ENCODE measurements at regions not wholly inside any gene's neighbourhood (a gene's known extent, or its start where the extent isn't known, plus 50 kb on each side); places are given as distances from the start of the nearest gene placed in this dataset.

DNA sequence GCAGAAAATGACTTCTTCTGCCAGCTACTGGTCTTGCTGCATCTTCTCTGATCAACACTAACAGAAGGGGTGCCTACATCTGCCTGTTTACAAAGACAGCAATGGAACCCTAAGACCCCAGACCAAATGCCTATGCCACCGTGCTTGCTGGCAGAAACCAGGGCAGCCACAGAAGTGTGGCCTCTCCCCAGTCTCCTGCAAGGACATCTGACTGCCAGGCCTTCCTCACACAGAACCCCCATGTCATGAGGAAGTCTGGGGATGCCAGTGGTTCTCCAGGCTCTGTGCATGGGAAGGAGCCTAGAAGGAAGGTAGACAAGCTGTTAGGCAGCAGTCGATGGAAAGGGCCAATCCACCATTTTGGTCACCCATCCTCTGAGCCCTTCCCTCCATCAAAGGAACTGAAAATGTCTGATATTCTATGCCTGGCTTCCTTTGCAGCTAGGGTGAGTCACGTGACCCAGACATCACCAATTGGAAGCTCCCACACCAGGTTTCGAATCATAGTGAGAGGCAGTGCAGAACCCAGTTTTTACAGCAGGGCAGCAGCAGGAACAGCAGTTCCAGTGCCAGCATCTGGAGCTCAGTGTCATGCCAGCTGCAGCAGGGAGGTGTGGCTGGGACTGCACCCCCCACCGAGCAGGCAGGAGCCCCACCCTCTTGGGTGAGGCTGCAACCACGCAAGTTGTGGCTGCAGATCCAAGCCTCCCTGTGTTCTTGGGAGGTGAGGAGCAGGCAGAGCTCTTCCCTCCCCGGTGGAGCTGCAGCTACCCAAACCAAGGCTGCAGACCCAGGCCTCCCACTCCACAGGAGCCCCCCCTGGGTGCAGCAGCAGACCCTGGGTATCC is 123.4 kb downstream of the OLFM1 start:
- no peak overlapping the region for H2AFZ ChIP-seq (ENCODE audit: low read length)
- H3K4me2 ChIP-seq (ENCODE audit: extremely low read depth, insufficient read depth, low read length), result no peak overlapping the region
- no peaks in the 10 kb centered on the region for H3K4me1 ChIP-seq (ENCODE audit: control insufficient read depth, extremely low read depth, insufficient read depth, low read length)
- H3K36me3 ChIP-seq (ENCODE audit: control insufficient read depth, insufficient read depth, low read length), result no peaks in the 10 kb centered on the region
- H4K20me1 ChIP-seq (ENCODE audit: control insufficient read depth, extremely low read depth, insufficient read depth, low read length), result no peaks in the 10 kb centered on the region
- H3K27ac ChIP-seq (ENCODE audit: insufficient read depth, low read length), result no peak overlapping the region
- H3K9ac ChIP-seq (ENCODE audit: insufficient read depth, low read length), result no peak overlapping the region
- no peak for DNase-seq (ENCODE audit: low read depth in 2 of 2)
- H3K27me3 ChIP-seq (ENCODE audit: control insufficient read depth, insufficient read depth, low read length), result no peaks in the 10 kb centered on the region
- H3K4me3 ChIP-seq (replicated peaks in 1 of 4; ENCODE audit: control extremely low read depth in 1 of 4, insufficient read depth in 1 of 4, low read depth in 3 of 4, low read length in 4 of 4), result no peak overlapping the region
- H3K79me2 ChIP-seq (ENCODE audit: control insufficient read depth, insufficient read depth, low read length), result no peaks in the 10 kb centered on the region
- no peaks in the 10 kb centered on the region for H3K9me3 ChIP-seq (ENCODE audit: control insufficient read depth, insufficient read depth, low read depth, low read length)
- TF ChIP-seq EZH2 (IDR thresholded peaks at IDR 0.05; ENCODE audit: low read length, missing control alignments) (no peak), CTCF (conservative IDR thresholded peaks at IDR 0.05 in 1 of 2, IDR thresholded peaks at IDR 0.05 in 1 of 2; ENCODE audit: low read depth in 1 of 2, low read length in 2 of 2) (no peak)

GRCh38 chr9:135211524-135211890 is 124.0 kb downstream of the OLFM1 start:
- no peak for TF ChIP-seq CTCF (conservative IDR thresholded peaks at IDR 0.05 in 1 of 2, IDR thresholded peaks at IDR 0.05 in 1 of 2; ENCODE audit: low read depth in 1 of 2, low read length in 2 of 2)
- no peak for TF ChIP-seq EZH2 (IDR thresholded peaks at IDR 0.05; ENCODE audit: low read length, missing control alignments)
- Histone ChIP-seq H3K9me3 (ENCODE audit: control insufficient read depth, insufficient read depth, low read depth, low read length) (no peaks in the 10 kb centered on the region), H3K4me2 (ENCODE audit: extremely low read depth, insufficient read depth, low read length) (no peak overlapping the region), H3K9ac (ENCODE audit: insufficient read depth, low read length) (no peak overlapping the region), H3K27me3 (ENCODE audit: control insufficient read depth, insufficient read depth, low read length) (no peaks in the 10 kb centered on the region), H3K79me2 (ENCODE audit: control insufficient read depth, insufficient read depth, low read length) (no peaks in the 10 kb centered on the region), H3K36me3 (ENCODE audit: control insufficient read depth, insufficient read depth, low read length) (no peaks in the 10 kb centered on the region), H3K4me1 (ENCODE audit: control insufficient read depth, extremely low read depth, insufficient read depth, low read length) (no peaks in the 10 kb centered on the region), H2AFZ (ENCODE audit: low read length) (no peak overlapping the region), H3K27ac (ENCODE audit: insufficient read depth, low read length) (no peak overlapping the region), H3K4me3 (replicated peaks in 1 of 4; ENCODE audit: control extremely low read depth in 1 of 4, insufficient read depth in 1 of 4, low read depth in 3 of 4, low read length in 4 of 4) (no peak overlapping the region), H4K20me1 (ENCODE audit: control insufficient read depth, extremely low read depth, insufficient read depth, low read length) (no peaks in the 10 kb centered on the region)
- DNase-seq (ENCODE audit: low read depth in 2 of 2), result no peak

GRCh38 chr9:135212961-135213360 is 125.5 kb downstream of the OLFM1 start:
- no peak for DNase-seq (ENCODE audit: low read depth in 2 of 2)
- Histone ChIP-seq H4K20me1 (ENCODE audit: control insufficient read depth, extremely low read depth, insufficient read depth, low read length) (no peaks in the 10 kb centered on the region), H3K27me3 (ENCODE audit: control insufficient read depth, insufficient read depth, low read length) (no peaks in the 10 kb centered on the region), H3K4me2 (ENCODE audit: extremely low read depth, insufficient read depth, low read length) (no peak overlapping the region), H3K4me3 (replicated peaks in 1 of 4; ENCODE audit: control extremely low read depth in 1 of 4, insufficient read depth in 1 of 4, low read depth in 3 of 4, low read length in 4 of 4) (no peak overlapping the region), H2AFZ (ENCODE audit: low read length) (no peak overlapping the region), H3K9ac (ENCODE audit: insufficient read depth, low read length) (no peak overlapping the region), H3K27ac (ENCODE audit: insufficient read depth, low read length) (no peak overlapping the region), H3K9me3 (ENCODE audit: control insufficient read depth, insufficient read depth, low read depth, low read length) (no peaks in the 10 kb centered on the region), H3K4me1 (ENCODE audit: control insufficient read depth, extremely low read depth, insufficient read depth, low read length) (no peaks in the 10 kb centered on the region), H3K79me2 (ENCODE audit: control insufficient read depth, insufficient read depth, low read length) (no peaks in the 10 kb centered on the region), H3K36me3 (ENCODE audit: control insufficient read depth, insufficient read depth, low read length) (no peaks in the 10 kb centered on the region)
- TF ChIP-seq CTCF (conservative IDR thresholded peaks at IDR 0.05 in 1 of 2, IDR thresholded peaks at IDR 0.05 in 1 of 2; ENCODE audit: low read depth in 1 of 2, low read length in 2 of 2), result no peak
- no peak for TF ChIP-seq EZH2 (IDR thresholded peaks at IDR 0.05; ENCODE audit: low read length, missing control alignments)
